ENCODE measurements at regions not wholly inside any gene's neighbourhood (a gene's known extent, or its start where the extent isn't known, plus 50 kb on each side); places are given as distances from the start of the nearest gene placed in this dataset.
"Not testable (repeated sequence)": the region's sequence is repeated elsewhere in the genome, so short reads cannot be mapped to it uniquely, and the experiment has no call there.

DNA sequence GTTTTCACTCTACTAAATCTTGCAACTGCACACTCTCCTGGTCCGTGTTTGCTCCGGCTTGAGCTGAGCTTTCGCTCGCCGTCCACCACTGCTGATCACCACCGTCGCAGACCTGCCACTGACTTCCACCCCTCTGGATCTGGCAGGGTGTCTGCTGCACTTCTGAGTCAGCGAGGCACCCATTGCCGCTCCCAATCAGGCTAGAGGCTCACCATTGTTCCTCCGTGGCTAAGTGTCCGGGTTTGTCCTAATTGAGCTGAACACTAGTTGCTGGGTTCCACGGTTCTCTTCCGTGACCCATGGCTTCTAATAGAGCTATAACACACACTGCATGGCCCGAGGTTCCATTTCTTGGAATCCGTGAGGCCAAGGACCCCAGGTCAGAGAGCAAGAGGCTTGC, 98.6 kb upstream of the GPR6 start:
- TF ChIP-seq CTCF (conservative IDR thresholded peaks at IDR 0.05), result no peak
- Histone ChIP-seq H3K27ac (ENCODE audit: low read depth, low read length) (no peak overlapping the region), H3K36me3 (ENCODE audit: control insufficient read depth, insufficient read depth, low read length) (no peaks in the 10 kb centered on the region), H3K9me3 (ENCODE audit: control insufficient read depth, low read length) (peaks cover 6% of the 10 kb centered on the region), H3K9ac (ENCODE audit: extremely low read depth, low read length, poor library complexity, severe bottlenecking) (no peak overlapping the region), H3K4me1 (ENCODE audit: control insufficient read depth, insufficient read depth, low read length) (no peaks in the 10 kb centered on the region), H3K4me3 (ENCODE audit: low read length) (no peak overlapping the region), H3K27me3 (ENCODE audit: control insufficient read depth, insufficient read depth, low read length, poor library complexity, severe bottlenecking) (no peaks in the 10 kb centered on the region)
- 97% methylated on average over 13 to 15 of the region's 15 CpGs for WGBS, 2 experiments (ENCODE audit: insufficient coverage in 1 of 2, insufficient read length in 1 of 2)
- no peak for DNase-seq
- peaks cover 4% of the 10 kb centered on the region for H3K27me3 Mint-ChIP-seq (ENCODE audit: insufficient read depth)
- peaks cover 6% of the 10 kb centered on the region for H3K36me3 Mint-ChIP-seq (ENCODE audit: low read depth)
- H3K4me1 Mint-ChIP-seq, result peaks cover 21% of the 10 kb centered on the region
- no peak overlapping the region for H3K27ac Mint-ChIP-seq
- H3K9me3 Mint-ChIP-seq, result peaks cover 26% of the 10 kb centered on the region
- H3K4me3 Mint-ChIP-seq, result no peak overlapping the region

- not testable (repeated sequence) for H3K4me3 Mint-ChIP-seq; H3K4me3 ChIP-seq (ENCODE audit: low read length); H3K4me1 ChIP-seq (ENCODE audit: control insufficient read depth, insufficient read depth, low read length); H3K27ac Mint-ChIP-seq; H3K27me3 ChIP-seq (ENCODE audit: control insufficient read depth, insufficient read depth, low read length, poor library complexity, severe bottlenecking); H3K36me3 ChIP-seq (ENCODE audit: control insufficient read depth, insufficient read depth, low read length); H3K9ac ChIP-seq (ENCODE audit: extremely low read depth, low read length, poor library complexity, severe bottlenecking); H3K36me3 Mint-ChIP-seq (ENCODE audit: low read depth); DNase-seq; H3K27me3 Mint-ChIP-seq (ENCODE audit: insufficient read depth); H3K27ac ChIP-seq (ENCODE audit: low read depth, low read length); H3K9me3 ChIP-seq (ENCODE audit: control insufficient read depth, low read length)
- Mint-ChIP-seq H3K9me3 (peaks cover 26% of the 10 kb centered on the region), H3K4me1 (peaks cover 29% of the 10 kb centered on the region)
- WGBS, 2 experiments (ENCODE audit: insufficient coverage in 1 of 2, insufficient read length in 1 of 2), result 87 to 92% methylated on average over 3 to 19 of the region's 19 CpGs
These were observed 97.0 kb upstream of the GPR6 start for GRCh38 chr6:109881069-109881468.

- H3K4me3 ChIP-seq (ENCODE audit: low read length); H3K27me3 ChIP-seq (ENCODE audit: control insufficient read depth, insufficient read depth, low read length, poor library complexity, severe bottlenecking); H3K4me1 ChIP-seq (ENCODE audit: control insufficient read depth, insufficient read depth, low read length); H3K27ac ChIP-seq (ENCODE audit: low read depth, low read length); H3K36me3 ChIP-seq (ENCODE audit: control insufficient read depth, insufficient read depth, low read length); H3K4me3 Mint-ChIP-seq; H3K9me3 ChIP-seq (ENCODE audit: control insufficient read depth, low read length); DNase-seq; H3K9ac ChIP-seq (ENCODE audit: extremely low read depth, low read length, poor library complexity, severe bottlenecking); H3K27ac Mint-ChIP-seq; H3K36me3 Mint-ChIP-seq (ENCODE audit: low read depth): not testable (repeated sequence)
- 82 to 89% methylated on average over 1 of the region's 1 CpG for WGBS, 2 experiments (ENCODE audit: insufficient coverage in 1 of 2, insufficient read length in 1 of 2)
- Mint-ChIP-seq H3K9me3 (peaks cover 26% of the 10 kb centered on the region), H3K27me3 (ENCODE audit: insufficient read depth) (peaks cover 14% of the 10 kb centered on the region), H3K4me1 (peaks cover 29% of the 10 kb centered on the region)
These were observed 96.1 kb upstream of the GPR6 start for GRCh38 chr6:109881953-109882490.

GRCh38 chr6:109891924-109892323, 86.2 kb upstream of the GPR6 start:
- TF ChIP-seq CTCF (conservative IDR thresholded peaks at IDR 0.05), result no peak
- no peak overlapping the region for H3K27ac Mint-ChIP-seq
- Histone ChIP-seq H3K4me1 (ENCODE audit: control insufficient read depth, insufficient read depth, low read length) (peaks cover 2% of the 10 kb centered on the region), H3K9ac (ENCODE audit: extremely low read depth, low read length, poor library complexity, severe bottlenecking) (no peak overlapping the region), H3K27me3 (ENCODE audit: control insufficient read depth, insufficient read depth, low read length, poor library complexity, severe bottlenecking) (no peaks in the 10 kb centered on the region), H3K9me3 (ENCODE audit: control insufficient read depth, low read length) (peaks cover 21% of the 10 kb centered on the region), H3K36me3 (ENCODE audit: control insufficient read depth, insufficient read depth, low read length) (no peaks in the 10 kb centered on the region), H3K4me3 (ENCODE audit: low read length) (no peak overlapping the region), H3K27ac (ENCODE audit: low read depth, low read length) (no peak overlapping the region)
- no peak for DNase-seq
- peaks cover 27% of the 10 kb centered on the region for H3K9me3 Mint-ChIP-seq
- peaks cover 11% of the 10 kb centered on the region for H3K4me1 Mint-ChIP-seq
- H3K27me3 Mint-ChIP-seq (ENCODE audit: insufficient read depth), result peaks cover 11% of the 10 kb centered on the region
- WGBS, 2 experiments (ENCODE audit: insufficient coverage in 1 of 2, insufficient read length in 1 of 2), result 92 to 93% methylated on average over 5 of the region's 5 CpGs
- H3K36me3 Mint-ChIP-seq (ENCODE audit: low read depth), result peaks cover 12% of the 10 kb centered on the region
- no peak overlapping the region for H3K4me3 Mint-ChIP-seq
